GM10248 (cell line): ENCODE measurements at regions not wholly inside any gene's neighbourhood (a gene's known extent, or its start where the extent isn't known, plus 50 kb on each side); places are given as distances from the start of the nearest gene placed in this dataset.

Experiments
- CTCF ChIA-PET: fragments of 300-600 bp; sonication (Branson Sonifier 250); formaldehyde crosslinking; extraction: SDS; loops from one replicate; lab custom pipeline; 2021; ENCODE audit warnings: antibody characterized with exemption; lab: Yijun Ruan, JAX
- POLR2A ChIA-PET: fragments of 350-650 bp; sonication (Branson Sonifier 250); formaldehyde crosslinking; extraction: SDS; loops from one replicate; lab custom pipeline; 2020; ENCODE audit warnings: antibody characterized with exemption; lab: Yijun Ruan, JAX
- DNase-seq: peaks from one replicate; pipeline ENCODE4 v3.0.0; 2012; ENCODE audit errors: extremely low spot score
- CTCF ChIP-seq: IDR thresholded peaks from 2 replicates; pipeline ENCODE4 v1.5.1; 2012; ENCODE audit warnings: mild to moderate bottlenecking, low read depth; ENCODE audit errors: extremely low read depth, missing control alignments, control extremely low read depth

- no peak for DNase-seq
- ChIA-PET POLR2A (no interaction called here), CTCF (interaction anchor here (1.4 kb wide), 1 partner anchor 16 kb away, joined by 3 read pairs; no protein-coding TSS in a partner anchor)
- no peak for TF ChIP-seq CTCF
Observed at GRCh38 chr4:14115106-14115505, 487.6 kb upstream of the BOD1L1 start.

- CTCF ChIA-PET = no interaction called here
- TF ChIP-seq CTCF = no peak
- DNase-seq = no peak
- POLR2A ChIA-PET = no interaction called here
Observed at GRCh38 chr4:14117575-14118238, 490.2 kb upstream of the BOD1L1 start.

- no peak for TF ChIP-seq CTCF
- ChIA-PET CTCF (no interaction called here), POLR2A (no interaction called here)
- DNase-seq = no peak
Observed at GRCh38 chr4:14124816-14125215, 497.3 kb upstream of the BOD1L1 start.

GRCh38 chr4:14125375-14126129, 498.0 kb upstream of the BOD1L1 start:
- DNase-seq = peak; percentile 21
- POLR2A ChIA-PET = no interaction called here
- CTCF ChIA-PET = no interaction called here
- no peak for TF ChIP-seq CTCF

- CTCF ChIA-PET = interaction anchor here (1.0 to 1.7 kb wide), 5 partner anchors 12 to 29 kb away, joined by 3 to 5 read pairs (median 3); no protein-coding TSS in a partner anchor
- POLR2A ChIA-PET = no interaction called here
- TF ChIP-seq CTCF = no peak
- DNase-seq = no peak
Observed at GRCh38 chr4:14130551-14130950, 503.0 kb upstream of the BOD1L1 start.

GRCh38 chr4:14131335-14131734, 503.8 kb upstream of the BOD1L1 start:
- ChIA-PET CTCF (interaction anchor here (1.1 to 1.7 kb wide), 4 partner anchors 12 to 25 kb away, joined by 3 to 5 read pairs (median 4); no protein-coding TSS in a partner anchor), POLR2A (no interaction called here)
- TF ChIP-seq CTCF = no peak
- no peak for DNase-seq
